ENCODE measurements at regions not wholly inside any gene's neighbourhood (a gene's known extent, or its start where the extent isn't known, plus 50 kb on each side); places are given as distances from the start of the nearest gene placed in this dataset.

DNA sequence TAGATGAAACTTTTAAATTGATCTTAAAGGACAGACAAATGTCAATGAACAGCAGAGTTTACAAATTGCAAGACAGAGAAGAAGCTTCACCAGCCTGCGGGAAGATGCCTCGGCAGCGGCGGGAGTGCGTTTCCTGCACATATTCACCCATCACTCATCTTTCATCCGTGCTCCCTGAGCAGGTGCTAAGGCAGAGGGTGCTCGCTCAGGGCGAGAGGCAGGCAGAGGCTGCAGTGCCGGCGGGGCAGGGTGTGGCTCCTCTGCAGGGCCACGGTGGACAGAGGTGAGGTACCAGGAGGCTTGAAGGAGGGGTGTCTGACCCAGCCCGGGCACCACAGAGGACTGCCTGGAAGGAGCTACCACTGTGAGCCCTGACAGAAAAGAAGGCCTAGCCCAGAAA, 155.2 kb upstream of the PPP2R2D start:
- WGBS: 84% methylated on average over 12 of the region's 12 CpGs
- H3K4me1 ChIP-seq (replicated peaks): no peaks in the 10 kb centered on the region
- no peaks in the 10 kb centered on the region for H3K9me3 ChIP-seq
- no peaks in the 10 kb centered on the region for H3K36me3 ChIP-seq
- no peak overlapping the region for H3K4me3 ChIP-seq
- no peak for DNase-seq (ENCODE audit: low spot score)
- intact Hi-C loops (cut with DNase I): no loop called here
- TF ChIP-seq POLR2AphosphoS5 (IDR thresholded peaks at IDR 0.05): no peak
- no peak for TF ChIP-seq CTCF (IDR thresholded peaks at IDR 0.05)
- TF ChIP-seq POLR2A (IDR thresholded peaks at IDR 0.05): no peak
- H3K27me3 ChIP-seq (replicated peaks; ENCODE audit: insufficient read depth): peaks cover 4% of the 10 kb centered on the region
- no peak overlapping the region for H3K27ac ChIP-seq

- intact Hi-C loops (cut with DNase I): no loop called here
- DNase-seq (ENCODE audit: low spot score): no peak
- TF ChIP-seq CTCF (IDR thresholded peaks at IDR 0.05) (no peak), POLR2AphosphoS5 (IDR thresholded peaks at IDR 0.05) (no peak), POLR2A (IDR thresholded peaks at IDR 0.05) (no peak)
- H3K27me3 ChIP-seq (replicated peaks; ENCODE audit: insufficient read depth): peaks cover 4% of the 10 kb centered on the region
- no peaks in the 10 kb centered on the region for H3K9me3 ChIP-seq
- H3K4me1 ChIP-seq (replicated peaks): no peaks in the 10 kb centered on the region
- WGBS: 87% methylated on average over 15 of the region's 20 CpGs
- no peak overlapping the region for H3K4me3 ChIP-seq
- H3K27ac ChIP-seq: no peak overlapping the region
- H3K36me3 ChIP-seq: no peaks in the 10 kb centered on the region
Observed at GRCh38 chr10:131746241-131746711, 154.5 kb upstream of the PPP2R2D start.

DNA sequence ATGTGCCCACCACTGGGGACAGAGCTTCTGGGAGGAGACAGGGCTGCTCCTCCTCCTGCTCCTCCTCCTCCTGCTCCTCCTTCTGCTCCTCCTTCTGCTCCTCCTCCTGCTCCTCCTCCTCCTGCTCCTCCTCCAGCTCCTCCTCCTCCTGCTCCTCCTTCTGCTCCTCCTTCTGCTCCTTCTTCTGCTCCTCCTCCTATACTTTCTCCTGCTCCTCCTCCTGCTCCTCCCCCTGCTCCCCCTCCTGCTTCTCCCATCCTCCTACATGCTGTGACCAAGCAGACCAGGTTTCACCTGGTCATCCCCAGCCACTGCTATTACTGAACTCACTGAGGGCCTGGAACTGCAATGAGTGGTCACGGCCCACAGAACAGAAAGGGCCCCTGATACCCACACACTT, 154.0 kb upstream of the PPP2R2D start:
- intact Hi-C loops (cut with DNase I): no loop called here
- H3K4me3 ChIP-seq: no peak overlapping the region

DNA sequence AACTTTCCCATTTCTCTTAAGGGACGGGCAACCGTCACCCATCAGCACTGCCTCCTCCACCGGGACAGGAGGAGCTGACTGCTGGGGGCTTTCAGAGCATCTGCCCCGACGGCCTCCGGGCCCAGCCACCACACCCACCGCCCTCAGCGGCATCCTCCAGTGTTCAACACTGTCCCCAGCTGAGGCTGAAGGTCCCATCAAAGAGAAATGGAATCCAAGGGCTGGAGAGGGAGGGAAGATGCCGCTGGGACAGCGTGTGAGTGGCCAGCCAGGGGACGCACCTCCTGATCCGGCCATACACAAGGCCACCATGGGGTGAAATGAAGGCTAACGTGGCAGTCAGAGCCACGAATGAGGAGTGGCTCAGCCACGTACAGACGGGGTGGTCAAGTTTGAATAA, 153.6 kb upstream of the PPP2R2D start:
- TF ChIP-seq POLR2A (IDR thresholded peaks at IDR 0.05): no peak
- TF ChIP-seq CTCF (IDR thresholded peaks at IDR 0.05): no peak
- no peak for TF ChIP-seq POLR2AphosphoS5 (IDR thresholded peaks at IDR 0.05)
- no peaks in the 10 kb centered on the region for H3K4me1 ChIP-seq (replicated peaks)
- peaks cover 4% of the 10 kb centered on the region for H3K27me3 ChIP-seq (replicated peaks; ENCODE audit: insufficient read depth)
- intact Hi-C loops (cut with DNase I): no loop called here
- no peaks in the 10 kb centered on the region for H3K9me3 ChIP-seq
- H3K27ac ChIP-seq: no peak overlapping the region
- H3K36me3 ChIP-seq: no peaks in the 10 kb centered on the region
- H3K4me3 ChIP-seq: no peak overlapping the region
- no peak for DNase-seq (ENCODE audit: low spot score)
- WGBS: 83% methylated on average over 16 of the region's 16 CpGs

More for the DNA sequence above, 154.0 kb upstream of the PPP2R2D start:
- TF ChIP-seq POLR2A (IDR thresholded peaks at IDR 0.05): no peak
- TF ChIP-seq POLR2AphosphoS5 (IDR thresholded peaks at IDR 0.05): no peak
- no peak for TF ChIP-seq CTCF (IDR thresholded peaks at IDR 0.05)
- Histone ChIP-seq H3K27me3 (replicated peaks; ENCODE audit: insufficient read depth) (peaks cover 4% of the 10 kb centered on the region), H3K4me1 (replicated peaks) (no peaks in the 10 kb centered on the region), H3K9me3 (no peaks in the 10 kb centered on the region), H3K27ac (no peak overlapping the region), H3K36me3 (no peaks in the 10 kb centered on the region)
- WGBS: 83% methylated on average over 1 of the region's 1 CpG
- no peak for DNase-seq (ENCODE audit: low spot score)

DNA sequence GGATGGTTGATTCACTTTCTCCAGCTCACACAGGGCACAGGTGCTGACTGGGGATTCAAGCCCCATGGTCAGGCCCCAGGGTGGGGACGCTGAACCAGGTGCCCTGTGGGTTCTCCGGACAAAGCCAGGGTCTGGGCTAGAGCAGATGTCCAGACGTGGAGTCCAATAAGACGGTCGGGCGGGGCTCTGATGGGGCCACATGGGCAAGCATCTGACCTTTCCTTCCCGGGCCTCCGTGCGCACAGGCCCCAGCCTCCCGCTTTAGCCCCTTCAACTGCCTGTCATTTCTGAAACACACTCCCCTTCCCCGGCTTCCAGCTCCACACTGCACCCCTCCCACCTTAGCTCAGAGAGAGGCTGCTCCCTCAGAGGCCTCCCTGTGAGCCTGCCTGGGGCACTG, 153.0 kb upstream of the PPP2R2D start:
- no peak for TF ChIP-seq CTCF (IDR thresholded peaks at IDR 0.05)
- TF ChIP-seq POLR2A (IDR thresholded peaks at IDR 0.05): no peak
- no peak for TF ChIP-seq POLR2AphosphoS5 (IDR thresholded peaks at IDR 0.05)
- Histone ChIP-seq H3K4me3 (no peak overlapping the region), H3K9me3 (no peaks in the 10 kb centered on the region), H3K36me3 (no peaks in the 10 kb centered on the region), H3K27ac (no peak overlapping the region), H3K27me3 (replicated peaks; ENCODE audit: insufficient read depth) (peaks cover 4% of the 10 kb centered on the region), H3K4me1 (replicated peaks) (no peaks in the 10 kb centered on the region)
- intact Hi-C loops (cut with DNase I): no loop called here
- no peak for DNase-seq (ENCODE audit: low spot score)
- 86% methylated on average over 11 of the region's 11 CpGs for WGBS
